ENCODE measurements at regions not wholly inside any gene's neighbourhood (a gene's known extent, or its start where the extent isn't known, plus 50 kb on each side); places are given as distances from the start of the nearest gene placed in this dataset.

DNA sequence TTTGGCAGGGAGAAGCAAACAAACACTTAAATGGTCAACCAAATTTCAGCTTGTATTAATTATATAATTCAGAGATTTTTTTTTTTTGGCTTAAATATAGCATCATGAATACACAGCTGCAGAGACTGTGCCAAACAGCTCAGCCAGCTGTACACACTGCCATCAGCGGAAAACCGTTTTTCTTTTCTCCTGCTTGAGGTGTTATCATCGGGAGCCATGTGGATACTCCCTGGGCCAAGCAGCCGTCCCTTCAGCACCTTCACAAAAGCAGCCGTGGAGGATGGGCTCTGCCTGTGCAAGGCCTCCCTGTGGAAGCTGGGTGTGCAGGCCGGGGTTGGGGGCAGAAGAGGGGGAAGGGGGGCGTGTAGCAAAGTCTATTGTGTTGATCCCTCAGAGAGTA is 85.0 kb downstream of the NUF2 start:
- DNase-seq: no peak
- Histone ChIP-seq H3K27ac (ENCODE audit: insufficient read depth in 1 of 2, low read depth in 1 of 2, low read length in 2 of 2, poor library complexity in 1 of 2, severe bottlenecking in 2 of 2) (no peak overlapping the region), H3K27me3 (replicated peaks in 2 of 5; ENCODE audit: control insufficient read depth in 4 of 5, insufficient read depth in 5 of 5, low read length in 4 of 5) (no peaks in the 10 kb centered on the region), H3K4me3 (ENCODE audit: control insufficient read depth in 1 of 7, extremely low read depth in 1 of 7, insufficient read depth in 4 of 7, low read depth in 2 of 7, low read length in 6 of 7) (no peak overlapping the region), H3K36me3 (ENCODE audit: control insufficient read depth in 4 of 4, insufficient read depth in 4 of 4, low read length in 3 of 4) (no peaks in the 10 kb centered on the region), H3K9me3 (ENCODE audit: control extremely low read depth in 1 of 5, control insufficient read depth in 4 of 5, insufficient read depth in 2 of 5, low read depth in 1 of 5, low read length in 4 of 5) (no peaks in the 10 kb centered on the region), H3K4me1 (ENCODE audit: control extremely low read depth in 1 of 4, control insufficient read depth in 4 of 4, insufficient read depth in 4 of 4, low read length in 3 of 4) (peaks cover 0 to 3% (median 0%) of the 10 kb centered on the region in 4 experiments)
- CTCF ChIA-PET: no interaction called here
- POLR2A ChIA-PET: no interaction called here
- WGBS (ENCODE audit: insufficient coverage): 97% methylated on average over 4 of the region's 7 CpGs

DNA sequence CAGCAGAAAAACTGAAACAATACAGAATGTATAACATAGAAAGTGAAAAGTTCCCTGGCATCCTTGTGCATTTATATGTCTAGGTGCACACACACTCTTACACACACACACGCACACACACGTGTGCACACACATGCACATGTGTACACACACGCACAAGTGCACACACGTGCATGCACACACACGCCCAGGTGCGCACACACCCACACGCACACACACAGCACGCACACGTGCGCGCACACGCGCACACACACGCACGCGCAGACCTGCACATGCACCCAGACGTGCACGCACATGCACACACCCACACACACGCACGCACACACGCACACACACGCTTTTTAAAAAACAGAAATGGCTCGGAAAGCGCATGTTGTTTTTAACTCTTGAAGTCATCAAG is 86.5 kb downstream of the NUF2 start:
- ChIA-PET CTCF (interaction anchor here (1.2 kb wide), 1 partner anchor 1664 kb away, joined by 4 read pairs; no protein-coding TSS in a partner anchor), POLR2A (no interaction called here)
- Histone ChIP-seq H3K36me3 (ENCODE audit: control insufficient read depth in 4 of 4, insufficient read depth in 4 of 4, low read length in 3 of 4) (no peaks in the 10 kb centered on the region), H3K4me1 (ENCODE audit: control extremely low read depth in 1 of 4, control insufficient read depth in 4 of 4, insufficient read depth in 4 of 4, low read length in 3 of 4) (peaks cover 0 to 3% (median 0%) of the 10 kb centered on the region in 4 experiments), H3K27ac (ENCODE audit: insufficient read depth in 1 of 2, low read depth in 1 of 2, low read length in 2 of 2, poor library complexity in 1 of 2, severe bottlenecking in 2 of 2) (no peak overlapping the region), H3K27me3 (replicated peaks in 2 of 5; ENCODE audit: control insufficient read depth in 4 of 5, insufficient read depth in 5 of 5, low read length in 4 of 5) (no peaks in the 10 kb centered on the region), H3K9me3 (ENCODE audit: control extremely low read depth in 1 of 5, control insufficient read depth in 4 of 5, insufficient read depth in 2 of 5, low read depth in 1 of 5, low read length in 4 of 5) (no peaks in the 10 kb centered on the region), H3K4me3 (ENCODE audit: control insufficient read depth in 1 of 7, extremely low read depth in 1 of 7, insufficient read depth in 4 of 7, low read depth in 2 of 7, low read length in 6 of 7) (no peak overlapping the region)
- WGBS (ENCODE audit: insufficient coverage): 97% methylated on average over 23 of the region's 24 CpGs
- no peak for DNase-seq

DNA sequence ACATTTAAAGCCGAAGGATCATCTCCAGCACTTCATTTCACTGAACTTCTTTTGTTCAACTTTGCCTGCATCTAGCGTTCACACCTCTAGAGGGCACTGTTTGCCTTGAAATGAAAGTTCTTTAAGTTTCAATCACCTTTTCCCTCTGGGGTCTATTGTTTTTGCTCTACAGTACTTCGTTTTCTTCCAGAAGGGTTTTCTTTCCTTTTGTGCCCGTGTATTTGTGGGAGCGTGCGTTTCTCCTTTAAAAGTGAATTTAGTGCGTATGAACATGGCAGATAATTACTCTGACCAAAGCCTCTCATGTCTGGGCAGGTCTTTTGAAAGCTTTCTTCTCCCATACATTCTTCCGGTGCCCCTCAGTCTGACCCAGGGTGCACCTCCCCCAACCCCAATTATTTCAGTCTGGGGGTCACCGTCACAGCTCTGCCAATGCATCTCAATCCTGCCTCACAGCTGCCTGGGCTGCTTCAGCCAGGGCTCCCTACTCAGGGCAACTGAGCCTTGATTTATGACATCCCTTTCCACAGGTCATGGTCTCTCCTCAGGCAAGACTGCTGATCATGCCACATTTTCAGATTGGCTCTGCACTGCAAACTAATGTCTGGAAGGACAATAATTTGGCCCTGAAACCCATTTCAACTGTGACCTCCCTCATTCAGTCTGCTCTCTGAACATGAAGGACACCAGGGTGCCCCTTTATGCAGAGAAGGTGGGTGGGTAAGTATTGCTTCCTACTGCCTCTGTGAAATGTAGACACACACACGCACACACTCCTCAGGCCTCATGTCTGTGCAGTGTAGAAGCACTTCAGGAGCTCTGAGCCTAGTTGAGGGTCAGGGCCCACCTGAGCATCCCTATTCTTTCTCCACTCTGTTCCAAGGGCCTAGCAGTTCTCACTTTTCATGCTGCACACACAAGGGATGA is 88.6 kb downstream of the NUF2 start:
- Histone ChIP-seq H3K4me1 (ENCODE audit: control extremely low read depth in 1 of 4, control insufficient read depth in 4 of 4, insufficient read depth in 4 of 4, low read length in 3 of 4) (peaks cover 0 to 3% (median 0%) of the 10 kb centered on the region in 4 experiments), H3K27ac (ENCODE audit: insufficient read depth in 1 of 2, low read depth in 1 of 2, low read length in 2 of 2, poor library complexity in 1 of 2, severe bottlenecking in 2 of 2) (no peak overlapping the region), H3K36me3 (ENCODE audit: control insufficient read depth in 4 of 4, insufficient read depth in 4 of 4, low read length in 3 of 4) (no peaks in the 10 kb centered on the region), H3K9me3 (ENCODE audit: control extremely low read depth in 1 of 5, control insufficient read depth in 4 of 5, insufficient read depth in 2 of 5, low read depth in 1 of 5, low read length in 4 of 5) (no peaks in the 10 kb centered on the region), H3K4me3 (ENCODE audit: control insufficient read depth in 1 of 7, extremely low read depth in 1 of 7, insufficient read depth in 4 of 7, low read depth in 2 of 7, low read length in 6 of 7) (no peak overlapping the region), H3K27me3 (replicated peaks in 2 of 5; ENCODE audit: control insufficient read depth in 4 of 5, insufficient read depth in 5 of 5, low read length in 4 of 5) (peaks cover 0 to 1% (median 0%) of the 10 kb centered on the region in 5 experiments)
- WGBS (ENCODE audit: insufficient coverage): 32% methylated on average over 6 of the region's 10 CpGs
- DNase-seq: peak; percentile 39 to 67 (median 61)
- POLR2A ChIA-PET: no interaction called here
- CTCF ChIA-PET: no interaction called here

- Histone ChIP-seq H3K27me3 (replicated peaks in 2 of 5; ENCODE audit: control insufficient read depth in 4 of 5, insufficient read depth in 5 of 5, low read length in 4 of 5) (peaks cover 0 to 1% (median 0%) of the 10 kb centered on the region in 5 experiments), H3K4me3 (ENCODE audit: control insufficient read depth in 1 of 7, extremely low read depth in 1 of 7, insufficient read depth in 4 of 7, low read depth in 2 of 7, low read length in 6 of 7) (no peak overlapping the region), H3K36me3 (ENCODE audit: control insufficient read depth in 4 of 4, insufficient read depth in 4 of 4, low read length in 3 of 4) (no peaks in the 10 kb centered on the region), H3K27ac (ENCODE audit: insufficient read depth in 1 of 2, low read depth in 1 of 2, low read length in 2 of 2, poor library complexity in 1 of 2, severe bottlenecking in 2 of 2) (no peak overlapping the region), H3K9me3 (ENCODE audit: control extremely low read depth in 1 of 5, control insufficient read depth in 4 of 5, insufficient read depth in 2 of 5, low read depth in 1 of 5, low read length in 4 of 5) (no peaks in the 10 kb centered on the region), H3K4me1 (ENCODE audit: control extremely low read depth in 1 of 4, control insufficient read depth in 4 of 4, insufficient read depth in 4 of 4, low read length in 3 of 4) (peaks cover 0 to 3% (median 0%) of the 10 kb centered on the region in 4 experiments)
- ChIA-PET CTCF (interaction anchor here (1.2 to 1.9 kb wide), 2 partner anchors 18 to 48 kb away, joined by 4 to 5 read pairs; no protein-coding TSS in a partner anchor), POLR2A (no interaction called here)
- 100% methylated on average over 1 of the region's 1 CpG for WGBS (ENCODE audit: insufficient coverage)
- DNase-seq: no peak
Observed at GRCh38 chr1:163412221-163412620, 90.5 kb downstream of the NUF2 start.

DNA sequence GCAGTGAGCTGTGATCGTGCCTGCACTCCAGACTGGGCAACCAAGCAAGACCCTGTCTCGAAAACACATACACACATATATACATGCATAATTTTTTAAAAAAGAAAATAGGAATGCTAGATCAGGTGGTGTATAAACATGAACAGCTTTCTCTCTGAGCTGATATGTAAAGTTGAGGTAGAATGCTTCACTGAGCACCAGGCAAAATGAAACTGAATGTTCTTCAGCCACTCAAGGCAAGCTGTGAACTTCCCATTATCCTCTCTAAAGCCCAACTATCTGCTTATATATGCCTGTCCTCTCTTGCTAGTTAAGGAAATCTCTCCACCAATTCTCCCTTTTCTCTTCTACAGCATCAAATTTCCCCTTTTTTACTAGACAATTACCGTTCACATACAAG is 93.0 kb downstream of the NUF2 start:
- no peaks in the 10 kb centered on the region for H3K36me3 ChIP-seq (ENCODE audit: control insufficient read depth in 4 of 4, insufficient read depth in 4 of 4, low read length in 3 of 4)
- ChIA-PET POLR2A (no interaction called here), CTCF (interaction anchor here (0.6 to 1.0 kb wide), 3 partner anchors 10 to 950 kb away, joined by 3 to 4 read pairs (median 4); no protein-coding TSS in a partner anchor)
- 80% methylated on average over 1 of the region's 3 CpGs for WGBS (ENCODE audit: insufficient coverage)
- no peak overlapping the region for H3K4me3 ChIP-seq (ENCODE audit: control insufficient read depth in 1 of 7, extremely low read depth in 1 of 7, insufficient read depth in 4 of 7, low read depth in 2 of 7, low read length in 6 of 7)
- H3K9me3 ChIP-seq (ENCODE audit: control extremely low read depth in 1 of 5, control insufficient read depth in 4 of 5, insufficient read depth in 2 of 5, low read depth in 1 of 5, low read length in 4 of 5): no peaks in the 10 kb centered on the region
- H3K4me1 ChIP-seq (ENCODE audit: control extremely low read depth in 1 of 4, control insufficient read depth in 4 of 4, insufficient read depth in 4 of 4, low read length in 3 of 4): peaks cover 0 to 3% (median 0%) of the 10 kb centered on the region in 4 experiments
- DNase-seq: no peak
- peaks cover 0 to 1% (median 0%) of the 10 kb centered on the region in 5 experiments for H3K27me3 ChIP-seq (replicated peaks in 2 of 5; ENCODE audit: control insufficient read depth in 4 of 5, insufficient read depth in 5 of 5, low read length in 4 of 5)
- H3K27ac ChIP-seq (ENCODE audit: insufficient read depth in 1 of 2, low read depth in 1 of 2, low read length in 2 of 2, poor library complexity in 1 of 2, severe bottlenecking in 2 of 2): no peak overlapping the region

DNA sequence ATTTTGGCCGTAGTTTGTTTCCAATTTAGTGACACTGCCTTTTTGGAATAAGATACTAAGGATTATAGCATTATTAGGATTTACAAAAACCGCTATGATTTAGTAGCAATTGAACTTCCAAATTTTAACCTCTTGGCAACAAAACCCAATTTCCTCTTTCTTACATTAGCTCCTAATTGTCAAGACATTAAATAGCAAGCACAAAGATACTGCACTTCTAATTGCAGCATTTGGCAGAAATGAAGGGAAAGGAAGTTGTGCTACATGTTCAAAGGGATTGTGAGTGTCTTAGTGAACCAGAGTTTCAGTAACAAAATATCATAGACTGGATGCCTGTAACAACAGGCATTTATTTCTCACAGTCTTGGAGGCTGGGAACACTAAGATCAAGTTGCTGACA is 99.9 kb downstream of the NUF2 start:
- 67% methylated on average over 1 of the region's 2 CpGs for WGBS (ENCODE audit: insufficient coverage)
- Histone ChIP-seq H3K36me3 (ENCODE audit: control insufficient read depth in 4 of 4, insufficient read depth in 4 of 4, low read length in 3 of 4) (no peaks in the 10 kb centered on the region), H3K4me3 (ENCODE audit: control insufficient read depth in 1 of 7, extremely low read depth in 1 of 7, insufficient read depth in 4 of 7, low read depth in 2 of 7, low read length in 6 of 7) (no peak overlapping the region), H3K27ac (ENCODE audit: insufficient read depth in 1 of 2, low read depth in 1 of 2, low read length in 2 of 2, poor library complexity in 1 of 2, severe bottlenecking in 2 of 2) (no peak overlapping the region), H3K4me1 (ENCODE audit: control extremely low read depth in 1 of 4, control insufficient read depth in 4 of 4, insufficient read depth in 4 of 4, low read length in 3 of 4) (no peaks in the 10 kb centered on the region), H3K9me3 (ENCODE audit: control extremely low read depth in 1 of 5, control insufficient read depth in 4 of 5, insufficient read depth in 2 of 5, low read depth in 1 of 5, low read length in 4 of 5) (no peaks in the 10 kb centered on the region), H3K27me3 (replicated peaks in 2 of 5; ENCODE audit: control insufficient read depth in 4 of 5, insufficient read depth in 5 of 5, low read length in 4 of 5) (no peaks in the 10 kb centered on the region)
- DNase-seq: no peak
- CTCF ChIA-PET: no interaction called here
- POLR2A ChIA-PET: no interaction called here

DNA sequence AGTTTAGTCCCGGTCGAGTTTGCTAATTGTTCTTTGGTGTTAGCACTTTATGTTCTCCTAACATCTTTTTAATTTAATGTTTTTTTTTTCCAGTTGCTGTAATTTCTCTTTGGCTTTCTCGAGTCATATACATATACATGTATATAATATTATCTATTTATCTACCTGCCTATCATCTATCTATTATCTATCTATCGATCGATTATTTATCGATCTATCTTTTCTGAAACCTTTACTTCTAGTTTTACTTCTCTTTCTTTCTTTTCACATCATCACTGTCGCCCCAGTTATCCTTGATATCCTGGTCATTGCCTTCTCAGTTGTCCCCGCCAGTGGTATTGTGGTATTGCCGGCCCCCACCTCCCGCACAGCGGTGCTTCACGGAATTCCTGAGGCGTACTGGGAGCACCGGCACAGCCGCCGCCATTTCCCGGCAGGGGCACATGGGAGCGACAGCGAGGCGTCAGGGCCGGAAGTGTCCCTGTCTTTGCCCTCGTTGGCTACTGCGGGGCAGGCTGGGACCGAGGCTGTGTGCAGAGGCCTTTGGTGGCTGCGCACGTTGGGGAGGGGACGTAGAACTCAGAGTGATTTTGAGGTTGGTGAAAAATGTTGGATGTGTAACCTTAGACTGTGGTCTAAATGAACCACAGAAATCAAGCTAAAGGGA is 101.1 kb downstream of the NUF2 start:
- H3K27ac ChIP-seq (ENCODE audit: insufficient read depth in 1 of 2, low read depth in 1 of 2, low read length in 2 of 2, poor library complexity in 1 of 2, severe bottlenecking in 2 of 2): no peak overlapping the region
- ChIA-PET CTCF (no interaction called here), POLR2A (no interaction called here)
- no peaks in the 10 kb centered on the region for H3K9me3 ChIP-seq (ENCODE audit: control extremely low read depth in 1 of 5, control insufficient read depth in 4 of 5, insufficient read depth in 2 of 5, low read depth in 1 of 5, low read length in 4 of 5)
- 95% methylated on average over 20 of the region's 27 CpGs for WGBS (ENCODE audit: insufficient coverage)
- no peak for DNase-seq
- H3K4me1 ChIP-seq (ENCODE audit: control extremely low read depth in 1 of 4, control insufficient read depth in 4 of 4, insufficient read depth in 4 of 4, low read length in 3 of 4): no peaks in the 10 kb centered on the region
- H3K36me3 ChIP-seq (ENCODE audit: control insufficient read depth in 4 of 4, insufficient read depth in 4 of 4, low read length in 3 of 4): no peaks in the 10 kb centered on the region
- no peaks in the 10 kb centered on the region for H3K27me3 ChIP-seq (replicated peaks in 2 of 5; ENCODE audit: control insufficient read depth in 4 of 5, insufficient read depth in 5 of 5, low read length in 4 of 5)
- H3K4me3 ChIP-seq (ENCODE audit: control insufficient read depth in 1 of 7, extremely low read depth in 1 of 7, insufficient read depth in 4 of 7, low read depth in 2 of 7, low read length in 6 of 7): no peak overlapping the region

Data from common myeloid progenitor, CD34-positive (primary cell).